GM21515 (cell line): ENCODE measurements at regions not wholly inside any gene's neighbourhood (a gene's known extent, or its start where the extent isn't known, plus 50 kb on each side); places are given as distances from the start of the nearest gene placed in this dataset.

Experiments used
- ATAC-seq: cut with Tn5 transposase; IDR thresholded peaks from one replicate; pipeline ENCODE4 v1.9.1; 2021; ENCODE audit not compliant: unreplicated experiment

DNA sequence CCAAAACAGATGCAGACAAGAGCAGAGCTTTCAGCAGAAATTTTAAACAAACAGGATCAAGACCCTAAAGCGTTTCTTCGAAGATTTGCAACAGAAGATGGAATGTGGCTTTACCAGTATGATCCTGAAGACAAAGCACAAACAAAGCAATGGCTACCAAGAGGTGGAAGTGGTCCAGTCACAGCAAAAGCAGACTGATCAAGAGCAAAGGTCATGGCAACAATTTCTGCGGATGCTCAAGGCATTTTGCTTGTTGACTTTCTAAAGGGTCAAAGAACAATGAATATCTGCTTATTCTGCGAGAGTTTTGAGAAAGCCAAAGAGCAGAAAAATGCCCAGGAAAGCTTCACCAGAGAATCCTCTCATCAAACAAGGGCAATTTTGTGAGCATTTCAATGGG lies 130.4 kb downstream of the MBL2 start:
- no peak for ATAC-seq

DNA sequence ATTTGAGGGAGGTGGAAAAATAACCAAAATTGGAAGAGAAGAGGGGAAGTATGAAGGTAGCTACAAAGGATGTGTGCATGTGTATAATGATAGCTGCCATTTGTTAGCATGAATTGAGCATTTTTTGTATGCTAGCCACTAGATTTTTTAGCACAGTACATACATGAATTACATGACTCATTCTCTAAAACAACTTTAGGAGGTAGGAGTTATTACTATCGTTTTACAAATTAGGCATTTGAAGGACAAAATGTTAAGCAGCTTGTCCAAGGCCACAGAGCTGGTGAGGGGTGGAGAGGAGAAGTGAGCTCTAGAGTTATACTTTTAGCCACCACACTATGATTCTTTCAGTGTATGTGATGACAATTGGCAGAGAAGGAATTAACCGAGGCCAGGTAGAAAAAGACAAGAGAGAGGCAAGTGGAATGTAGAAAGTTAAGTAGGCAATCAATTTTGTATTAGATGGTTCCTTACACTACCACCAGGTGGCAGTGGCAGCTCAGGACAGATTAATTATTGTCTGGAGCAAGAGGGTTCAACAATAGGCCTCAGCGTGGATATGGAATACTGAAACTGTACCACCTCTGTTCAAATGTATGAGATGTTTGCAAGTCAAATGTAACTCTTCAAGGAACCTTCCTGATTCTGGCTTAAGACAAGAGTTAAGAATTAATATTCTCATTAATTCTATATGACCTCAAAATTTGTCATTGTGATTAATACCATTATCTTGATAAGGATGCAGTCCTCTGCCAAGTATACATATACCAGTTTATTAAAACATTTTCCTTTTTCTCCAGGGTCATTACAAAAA lies 128.0 kb downstream of the MBL2 start:
- peak; percentile 89 for ATAC-seq

- no peak for ATAC-seq
Measured at GRCh38 chr10:52645187-52645758, 127.3 kb downstream of the MBL2 start.

GRCh38 chr10:52649511-52649910 lies 123.1 kb downstream of the MBL2 start:
- no peak for ATAC-seq

- ATAC-seq: no peak
Measured at GRCh38 chr10:52650873-52651272, 121.7 kb downstream of the MBL2 start.

DNA sequence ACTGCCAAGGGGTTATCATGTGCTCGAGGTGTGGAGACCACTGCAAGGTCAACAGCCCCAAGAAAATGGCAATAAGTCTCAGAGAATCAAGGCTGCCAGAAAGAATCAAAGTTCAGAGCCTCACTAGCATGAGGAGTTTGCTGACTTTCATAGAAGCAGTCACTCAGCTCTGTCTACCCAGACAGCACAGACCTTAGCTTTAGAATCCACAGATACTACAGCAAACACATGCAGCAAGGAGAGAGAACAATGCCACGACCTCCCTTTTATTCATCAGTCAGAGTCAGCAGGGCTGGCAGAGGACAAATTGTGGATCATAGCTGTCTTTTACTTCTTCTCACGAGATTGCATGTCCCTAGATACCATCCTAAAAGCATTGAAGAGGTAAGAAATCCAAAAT lies 121.3 kb downstream of the MBL2 start:
- ATAC-seq: no peak

GRCh38 chr10:52652431-52653262 lies 119.9 kb downstream of the MBL2 start:
- no peak for ATAC-seq

DNA sequence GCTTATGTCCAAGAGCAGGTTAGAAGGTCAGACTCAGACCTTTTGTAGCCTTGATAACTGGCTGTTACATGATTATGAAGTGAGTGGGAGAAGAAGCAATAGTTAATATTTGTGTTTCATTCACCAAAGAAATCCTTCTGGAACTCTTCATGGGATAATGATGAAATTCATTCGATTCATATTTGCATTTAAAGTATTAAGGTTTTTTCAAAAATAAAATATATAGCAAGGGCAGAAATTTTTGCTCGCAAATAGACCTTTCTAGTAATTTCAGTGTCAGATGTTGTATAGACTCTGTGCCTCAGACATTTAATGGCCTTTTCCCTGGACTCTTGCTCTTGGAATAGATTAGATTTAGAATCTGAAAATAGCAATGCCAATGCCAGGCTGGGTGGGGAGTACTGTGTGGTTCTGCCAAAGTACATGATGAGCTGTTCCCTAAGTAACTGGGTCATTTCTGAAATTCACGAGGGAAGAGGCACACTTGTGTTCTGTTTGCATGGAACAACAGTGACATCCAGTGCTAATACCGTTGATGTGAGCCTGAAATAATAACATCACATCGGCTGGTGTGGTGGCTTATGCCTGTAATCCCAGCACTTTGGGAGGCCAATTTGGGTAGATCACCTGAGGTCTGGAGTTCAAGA lies 119.2 kb downstream of the MBL2 start:
- no peak for ATAC-seq

DNA sequence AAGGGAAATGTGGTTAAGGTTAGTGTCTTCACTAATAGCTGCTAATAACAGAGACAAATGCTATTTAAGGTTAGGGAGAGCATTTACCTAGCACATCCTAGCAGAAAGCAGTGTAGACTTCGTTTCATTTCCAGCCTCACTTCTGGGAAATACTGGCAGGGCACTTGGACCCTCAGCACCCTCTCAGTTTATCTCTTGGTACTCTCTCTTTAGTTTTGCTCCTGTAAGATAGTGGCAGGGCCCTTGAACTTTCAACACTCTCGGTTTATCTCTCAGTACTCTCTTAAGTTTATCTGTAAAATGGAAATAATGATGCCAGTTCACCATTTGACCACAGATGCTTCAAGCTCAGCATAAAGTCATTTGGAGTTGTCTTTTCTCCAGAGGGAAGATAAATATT lies 118.4 kb downstream of the MBL2 start:
- ATAC-seq: no peak

GRCh38 chr10:52658112-52658511 lies 114.5 kb downstream of the MBL2 start:
- no peak for ATAC-seq

DNA sequence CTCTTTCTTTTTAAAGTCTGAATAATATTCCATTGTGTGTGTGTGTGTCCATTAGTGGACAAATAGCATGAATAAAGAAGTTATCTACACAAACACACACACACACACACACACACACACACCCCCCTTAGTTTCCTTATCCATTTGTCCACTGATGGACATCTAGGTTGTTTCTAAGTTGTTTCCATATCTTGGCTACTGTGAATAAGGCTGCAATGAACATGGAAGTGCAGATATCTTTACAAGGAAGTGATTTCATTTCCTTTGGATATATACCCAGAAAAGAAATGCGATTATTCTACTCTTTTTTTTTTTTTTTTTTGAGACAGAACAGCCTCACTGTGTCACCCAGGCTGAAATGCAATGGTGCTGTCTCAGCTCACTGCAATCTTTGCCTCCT lies 113.5 kb downstream of the MBL2 start:
- ATAC-seq: no peak

GRCh38 chr10:52662256-52662655 lies 110.3 kb downstream of the MBL2 start:
- no peak for ATAC-seq

DNA sequence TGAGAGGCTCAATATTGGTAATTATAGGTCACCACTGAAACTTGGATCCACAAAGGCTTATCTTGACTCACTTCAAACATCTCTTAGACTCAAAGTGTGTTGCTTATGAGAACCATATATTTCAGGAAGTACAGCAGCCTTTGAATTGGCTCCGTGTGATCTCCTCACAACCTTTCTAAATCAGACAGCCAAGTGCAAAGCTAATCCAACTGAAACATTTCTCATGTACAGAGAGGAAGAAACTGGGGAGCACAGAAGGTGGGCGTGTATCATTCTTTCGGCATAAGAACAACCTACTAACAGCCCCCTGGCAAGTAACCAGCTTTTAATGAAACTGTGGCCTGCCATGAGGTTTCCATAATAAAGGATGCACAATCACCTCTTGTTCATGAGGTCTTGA lies 109.4 kb downstream of the MBL2 start:
- ATAC-seq: no peak

- ATAC-seq: no peak
Measured at GRCh38 chr10:52664629-52665028, 108.0 kb downstream of the MBL2 start.

DNA sequence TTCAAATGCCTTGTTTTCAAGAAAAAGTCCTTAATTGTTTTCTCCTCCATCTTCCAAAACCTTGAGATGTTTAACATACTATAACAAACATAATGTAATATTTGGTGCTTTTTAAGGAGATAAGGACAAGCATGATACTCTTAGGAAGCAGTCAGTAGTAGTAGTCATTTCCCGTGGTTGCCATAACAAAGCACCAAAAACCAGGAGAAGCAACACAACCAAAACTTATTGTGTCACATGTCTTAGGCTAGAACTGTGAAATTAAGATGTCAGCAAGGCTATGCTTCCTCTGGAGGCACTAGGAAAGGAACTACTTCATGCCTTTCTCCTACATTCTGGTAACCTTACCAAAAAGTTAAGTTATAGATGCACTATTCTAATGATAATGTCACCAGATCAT lies 106.8 kb downstream of the MBL2 start:
- ATAC-seq: no peak

GRCh38 chr10:52666931-52667330 lies 105.7 kb downstream of the MBL2 start:
- ATAC-seq: no peak

GRCh38 chr10:52668024-52668423 lies 104.6 kb downstream of the MBL2 start:
- no peak for ATAC-seq

DNA sequence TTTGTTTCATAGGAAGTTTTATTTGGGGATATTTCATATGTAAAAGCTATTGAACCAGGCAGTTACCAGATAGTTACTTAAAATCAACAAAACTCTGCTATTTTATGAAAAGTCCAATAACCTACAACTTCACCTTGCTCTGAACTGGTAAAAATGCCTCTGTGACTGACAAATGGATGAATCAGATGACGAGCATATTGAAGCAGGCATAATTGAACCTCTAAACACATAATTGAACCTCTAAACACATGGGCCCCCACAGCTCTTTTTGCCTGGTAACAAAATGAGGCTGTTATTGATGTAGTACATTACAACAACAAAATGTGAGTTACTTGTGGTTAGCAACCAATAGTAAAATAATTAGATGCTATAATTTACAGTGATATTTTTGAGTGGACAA lies 99.7 kb downstream of the MBL2 start:
- ATAC-seq: no peak

DNA sequence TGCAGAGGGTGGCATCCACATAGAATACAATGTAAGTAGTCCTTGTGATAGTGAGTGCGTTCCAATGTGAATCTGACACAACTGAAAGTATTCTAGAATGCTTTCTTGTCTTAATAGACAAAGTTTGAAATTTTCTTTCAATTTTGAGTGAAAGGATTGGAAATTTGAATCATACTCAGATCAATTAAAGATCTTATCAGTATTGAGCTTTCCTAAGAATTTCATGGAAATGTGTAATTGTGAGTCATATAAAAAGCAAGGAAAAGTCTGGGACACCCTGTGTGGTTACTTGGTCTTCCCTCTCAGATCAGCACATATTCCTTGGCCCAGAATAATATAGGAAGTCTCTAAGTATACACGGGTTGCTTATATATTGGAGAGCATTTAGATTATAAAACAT lies 99.1 kb downstream of the MBL2 start:
- no peak for ATAC-seq

DNA sequence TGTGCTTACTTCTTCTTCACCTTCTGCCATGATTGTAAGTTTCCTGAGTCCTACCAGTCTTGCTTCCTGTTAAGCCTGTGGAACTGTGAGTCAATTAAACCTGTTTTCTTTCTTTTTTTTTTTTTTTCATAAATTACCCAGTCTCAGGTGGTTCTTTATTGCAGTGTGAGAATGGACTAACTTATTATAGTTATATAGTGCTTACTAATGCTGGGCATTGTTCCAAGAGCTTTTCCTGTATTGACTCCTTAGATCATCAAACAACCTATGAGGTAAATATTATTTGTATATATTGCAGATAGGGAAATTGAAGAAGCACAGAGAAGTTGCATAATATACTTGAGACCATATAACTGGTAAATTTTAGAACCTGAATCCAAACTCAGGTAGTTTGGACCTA lies 98.1 kb downstream of the MBL2 start:
- no peak for ATAC-seq

DNA sequence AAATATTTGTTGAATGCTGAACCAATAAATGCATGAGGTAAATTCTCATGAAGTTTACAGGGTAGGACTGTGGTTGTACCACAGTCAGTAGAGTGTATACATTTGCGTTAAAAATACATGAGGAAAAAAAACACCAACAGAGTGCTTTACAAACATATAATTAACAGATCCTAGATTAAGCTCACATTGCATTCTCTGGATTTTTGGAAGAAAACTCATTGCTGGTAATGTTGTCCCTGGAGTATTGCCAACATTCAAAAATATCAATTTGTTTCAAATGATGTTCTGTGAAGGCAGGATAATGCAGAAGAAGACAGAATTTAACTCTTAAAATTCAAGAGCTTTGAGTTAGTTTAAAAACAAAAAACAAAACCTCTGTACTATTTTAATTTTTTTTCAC lies 95.5 kb downstream of the MBL2 start:
- ATAC-seq: no peak

GRCh38 chr10:52678611-52679010 lies 94.0 kb downstream of the MBL2 start:
- no peak for ATAC-seq
